ENCODE measurements at regions not wholly inside any gene's neighbourhood (a gene's known extent, or its start where the extent isn't known, plus 50 kb on each side); places are given as distances from the start of the nearest gene placed in this dataset.
"Not testable (repeated sequence)": the region's sequence is repeated elsewhere in the genome, so short reads cannot be mapped to it uniquely, and the experiment has no call there.

DNA sequence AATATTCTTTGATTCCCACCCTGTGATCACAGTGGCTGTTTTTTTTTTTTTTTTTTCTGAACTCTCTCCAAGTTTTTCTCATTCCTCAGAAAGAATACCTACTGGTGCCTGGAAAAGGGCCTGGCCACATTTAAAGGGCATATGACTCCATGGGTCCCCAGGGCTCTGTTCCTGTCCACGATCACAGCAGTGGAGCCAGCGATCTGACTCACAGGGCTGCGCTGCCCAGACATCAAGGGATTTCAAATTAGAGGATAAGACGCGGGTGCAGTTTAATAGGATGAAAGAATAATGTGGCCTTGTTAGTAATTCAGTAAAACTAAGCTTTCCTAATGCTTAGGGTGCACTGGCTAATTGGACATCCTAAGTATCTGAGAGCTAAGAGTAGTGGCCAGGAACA, 175.1 kb upstream of the MSX2 start:
- DNase-seq (ENCODE audit: low spot score): no peak

- no peak for DNase-seq (ENCODE audit: low spot score)
Measured at GRCh38 chr5:174550026-174550425, 174.4 kb upstream of the MSX2 start.

- no peak for DNase-seq (ENCODE audit: low spot score)
Measured at GRCh38 chr5:174552428-174552827, 172.0 kb upstream of the MSX2 start.

GRCh38 chr5:174553556-174553955, 170.8 kb upstream of the MSX2 start:
- DNase-seq (ENCODE audit: low spot score): no peak

- no peak for DNase-seq (ENCODE audit: low spot score)
Measured at GRCh38 chr5:174555726-174556125, 168.7 kb upstream of the MSX2 start.

GRCh38 chr5:174556756-174557155, 167.6 kb upstream of the MSX2 start:
- DNase-seq (ENCODE audit: low spot score): no peak

GRCh38 chr5:174558190-174558589, 166.2 kb upstream of the MSX2 start:
- no peak for DNase-seq (ENCODE audit: low spot score)

GRCh38 chr5:174559141-174559540, 165.2 kb upstream of the MSX2 start:
- no peak for DNase-seq (ENCODE audit: low spot score)

GRCh38 chr5:174559566-174560090, 164.8 kb upstream of the MSX2 start:
- no peak for DNase-seq (ENCODE audit: low spot score)

GRCh38 chr5:174560861-174561260, 163.5 kb upstream of the MSX2 start:
- DNase-seq (ENCODE audit: low spot score): no peak

DNA sequence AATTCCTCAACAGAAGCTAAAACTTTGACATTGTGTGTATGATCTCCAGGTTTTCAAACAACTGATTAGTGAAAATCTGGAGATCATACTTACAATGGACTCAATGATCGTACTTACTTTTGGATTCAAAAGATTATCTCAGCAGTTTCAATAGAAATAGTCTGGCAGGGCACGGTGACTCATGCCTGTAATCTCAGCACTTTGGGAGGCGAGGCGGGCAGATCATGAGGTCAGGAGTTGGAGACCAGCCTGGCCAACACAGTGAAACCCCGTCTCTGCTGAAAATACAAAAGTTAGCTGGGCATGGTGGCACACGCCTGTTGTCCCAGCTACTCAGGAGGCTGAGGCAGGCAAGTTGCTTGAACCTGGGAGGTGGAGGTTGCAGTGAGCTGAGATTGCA, 161.3 kb upstream of the MSX2 start:
- not testable (repeated sequence) for DNase-seq (ENCODE audit: low spot score)

DNA sequence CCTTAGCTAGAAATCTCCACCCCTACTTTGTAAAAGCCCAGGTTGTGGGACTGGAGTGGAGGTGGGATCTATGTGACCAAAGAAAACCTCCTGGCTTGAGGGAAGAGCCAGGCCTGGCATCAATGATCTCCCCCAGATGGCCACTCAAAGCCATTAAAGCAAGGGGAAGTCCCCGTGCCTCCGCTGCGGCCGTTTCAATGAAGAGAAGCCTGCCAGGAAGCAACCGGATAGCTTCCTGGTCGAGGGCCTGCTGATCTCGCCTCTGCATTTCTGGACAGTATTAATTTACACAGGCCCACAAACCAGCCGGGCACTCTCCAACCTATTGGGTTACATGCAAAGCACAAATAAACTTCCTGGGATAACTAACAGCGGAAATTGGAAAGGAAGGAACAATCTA, 160.5 kb upstream of the MSX2 start:
- peak; percentile 19 for DNase-seq (ENCODE audit: low spot score)

DNA sequence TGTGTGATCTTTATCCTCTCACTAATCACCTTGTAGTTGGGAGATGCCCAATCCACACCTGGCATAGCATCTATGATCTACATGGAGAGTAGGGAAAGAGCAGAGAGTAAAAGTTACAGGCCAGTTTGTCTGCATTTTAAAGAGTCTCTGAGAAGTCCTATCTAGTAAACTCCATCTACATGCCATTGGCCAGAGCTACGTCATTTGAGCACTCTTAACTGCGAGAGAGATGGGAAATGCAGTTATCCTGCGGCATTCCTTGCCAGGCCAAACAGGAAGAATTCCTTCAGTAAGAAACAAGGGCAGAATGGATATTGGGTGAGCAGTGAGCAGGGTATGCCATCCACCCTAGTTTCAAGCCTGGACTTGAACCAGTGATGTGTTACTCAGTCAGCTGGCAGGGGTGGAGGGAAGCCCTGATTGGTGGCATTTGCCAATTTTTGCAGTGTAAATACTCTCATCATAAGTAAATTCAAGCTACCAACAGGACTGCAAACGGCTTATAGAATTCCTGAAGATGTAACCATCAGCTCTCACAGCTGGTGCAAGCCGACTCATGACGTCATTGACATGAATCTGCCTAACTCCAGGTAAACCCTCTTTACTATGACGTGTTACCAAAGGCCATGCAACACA, 156.8 kb upstream of the MSX2 start:
- no peak for DNase-seq (ENCODE audit: low spot score)

- DNase-seq (ENCODE audit: low spot score): no peak
Measured at GRCh38 chr5:174570662-174571061, 153.7 kb upstream of the MSX2 start.

- DNase-seq (ENCODE audit: low spot score): peak; percentile 84
Measured at GRCh38 chr5:174571662-174572397, 152.6 kb upstream of the MSX2 start.

DNA sequence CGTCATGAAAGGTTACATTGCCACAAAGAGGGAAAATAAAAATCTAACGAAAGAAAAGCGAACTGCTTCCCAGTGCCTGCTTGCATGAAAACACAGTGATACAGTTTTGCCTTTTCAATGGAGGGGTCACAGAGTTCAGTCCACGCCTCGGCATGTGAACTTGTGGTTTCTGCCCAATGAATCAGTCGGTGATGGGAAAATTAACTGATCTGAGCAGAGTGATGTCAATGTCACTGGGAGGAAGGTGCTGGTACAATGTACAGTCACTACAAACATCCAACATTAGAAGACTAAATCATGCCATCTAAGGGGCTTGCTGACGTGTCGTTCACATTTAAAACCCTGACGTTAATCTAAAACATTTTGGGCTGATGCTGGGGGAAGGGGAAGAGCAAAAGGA, 151.8 kb upstream of the MSX2 start:
- DNase-seq (ENCODE audit: low spot score): no peak

- no peak for DNase-seq (ENCODE audit: low spot score)
Measured at GRCh38 chr5:174573221-174573994, 151.0 kb upstream of the MSX2 start.

DNA sequence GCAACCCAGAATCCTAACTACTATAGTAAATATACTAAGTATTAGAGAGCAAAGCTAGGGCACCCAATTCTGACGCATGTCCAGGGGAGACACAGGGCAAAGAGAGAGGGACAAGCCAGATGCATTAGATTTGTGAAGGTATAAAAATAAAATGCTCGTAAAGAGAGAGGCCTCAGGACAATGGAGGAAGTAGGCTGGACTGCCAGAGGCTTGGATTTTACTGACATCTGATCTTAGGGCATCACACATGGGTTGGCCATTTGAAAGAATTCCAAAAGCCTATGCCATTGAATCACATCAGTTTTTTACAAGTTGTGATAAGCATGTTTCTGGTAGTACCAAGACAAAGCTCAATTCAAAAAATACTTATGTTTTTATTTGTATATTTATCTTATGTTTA, 149.3 kb upstream of the MSX2 start:
- DNase-seq (ENCODE audit: low spot score): no peak

DNA sequence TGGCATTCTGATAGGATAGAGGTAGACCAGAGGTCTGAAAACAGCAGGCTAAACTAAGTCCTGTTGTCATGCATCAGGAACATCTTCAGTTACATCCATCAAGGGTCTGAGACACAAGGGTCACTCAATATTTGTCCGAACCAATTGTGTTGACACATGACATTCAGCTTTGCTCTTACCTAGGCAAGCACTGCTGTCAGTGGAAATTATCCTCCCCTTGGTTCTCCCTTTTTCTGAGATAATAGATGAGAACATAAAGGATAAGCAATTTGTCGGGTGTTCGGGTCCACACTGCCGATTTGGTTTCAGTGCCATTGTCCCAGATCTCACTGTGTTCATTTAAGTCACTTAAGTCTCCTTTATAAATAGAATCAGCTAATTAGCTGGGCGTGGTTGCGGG, 148.3 kb upstream of the MSX2 start:
- DNase-seq (ENCODE audit: low spot score): no peak

DNA sequence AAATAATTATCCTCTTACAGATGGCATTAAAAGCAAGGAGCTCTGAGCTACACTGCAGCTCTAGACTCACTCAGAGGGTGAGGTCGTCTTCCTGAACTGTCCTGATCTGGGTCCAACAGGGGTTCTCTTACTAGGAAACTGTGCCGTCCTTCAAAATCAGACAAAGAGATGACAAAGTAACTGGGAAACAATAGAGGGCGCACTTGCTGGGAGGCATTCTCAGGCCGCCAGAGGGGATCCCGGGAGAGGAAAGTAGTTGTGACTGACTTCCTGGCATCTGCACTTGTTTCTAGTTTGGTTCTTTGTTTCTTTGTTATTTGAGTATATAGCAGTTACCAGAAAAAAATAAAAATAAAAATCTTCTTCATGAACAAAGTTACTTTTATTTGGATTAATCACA, 142.9 kb upstream of the MSX2 start:
- DNase-seq (ENCODE audit: low spot score): no peak

GRCh38 chr5:174581894-174582293, 142.5 kb upstream of the MSX2 start:
- no peak for DNase-seq (ENCODE audit: low spot score)

GRCh38 chr5:174583071-174583470, 141.3 kb upstream of the MSX2 start:
- no peak for DNase-seq (ENCODE audit: low spot score)

- DNase-seq (ENCODE audit: low spot score): no peak
Measured at GRCh38 chr5:174585472-174585871, 138.9 kb upstream of the MSX2 start.

Measured in mucosa of gallbladder (tissue), 1 donor.